Effector memory CD4-positive, alpha-beta T cell (primary cell): ENCODE measurements at regions not wholly inside any gene's neighbourhood (a gene's known extent, or its start where the extent isn't known, plus 50 kb on each side); places are given as distances from the start of the nearest gene placed in this dataset.

ENCODE experiments used
- DNase-seq, 3 donors: peaks; one replicate each; pipeline ENCODE4 v3.0.0-alpha.2; 2020
- H3K27ac ChIP-seq: 2 replicates; pipeline ENCODE4 v1.7.0; 2013; ENCODE audit warnings: mild to moderate bottlenecking, low read length, moderate library complexity; ENCODE audit not compliant: insufficient read depth, poor library complexity, severe bottlenecking
- H3K27me3 ChIP-seq: replicated peaks from 2 replicates; pipeline ENCODE4 v1.7.0; 2013; ENCODE audit warnings: mild to moderate bottlenecking, low read length; ENCODE audit not compliant: insufficient read depth, control insufficient read depth, poor library complexity, severe bottlenecking
- H3K36me3 ChIP-seq: 2 replicates; pipeline ENCODE4 v1.7.0; 2013; ENCODE audit warnings: mild to moderate bottlenecking, low read length, moderate library complexity; ENCODE audit not compliant: control insufficient read depth, insufficient read depth
- H3K4me1 ChIP-seq: 2 replicates; pipeline ENCODE4 v1.7.0; 2013; ENCODE audit warnings: low read length, mild to moderate bottlenecking; ENCODE audit not compliant: control insufficient read depth, insufficient read depth, poor library complexity, severe bottlenecking
- H3K4me3 ChIP-seq: 2 replicates; pipeline ENCODE4 v1.7.0; 2013; ENCODE audit warnings: low read length, low read depth, mild to moderate bottlenecking; ENCODE audit not compliant: insufficient read depth, poor library complexity, severe bottlenecking
- H3K9me3 ChIP-seq: 2 replicates; pipeline ENCODE4 v1.7.0; 2013; ENCODE audit warnings: mild to moderate bottlenecking, low read length, moderate library complexity; ENCODE audit not compliant: control insufficient read depth

DNA sequence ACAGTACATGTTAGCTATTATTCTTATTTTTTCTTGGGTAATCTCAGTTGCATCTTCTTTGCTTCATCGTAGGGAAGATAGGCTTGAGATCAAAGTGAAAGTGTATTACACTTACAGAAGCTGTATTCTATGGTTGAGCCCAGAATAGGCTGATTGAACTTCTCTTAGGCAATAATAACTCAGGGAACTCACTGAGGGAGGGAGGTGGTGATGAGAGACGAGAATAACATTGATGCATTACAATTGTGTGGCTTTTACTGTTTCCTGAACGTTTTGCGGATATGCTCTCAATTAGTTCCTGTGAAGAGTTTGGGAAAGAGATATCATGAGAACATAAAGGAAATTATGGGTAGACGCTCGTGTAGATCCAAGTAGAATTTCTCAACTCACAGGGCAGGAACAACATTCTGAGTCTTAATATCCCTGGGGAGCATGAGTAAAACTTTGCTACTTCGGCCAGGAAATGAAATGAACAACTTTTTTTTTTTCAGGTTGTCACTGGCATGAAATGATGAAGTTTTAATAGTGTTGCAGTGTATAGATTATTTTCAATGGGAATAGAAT lies 302.2 kb downstream of the TUSC7 start:
- no peak overlapping the region for H3K4me3 ChIP-seq
- DNase-seq = no peak

GRCh38 chr3:117016378-117016777 lies 306.8 kb downstream of the TUSC7 start:
- Histone ChIP-seq H3K4me3 (no peak overlapping the region), H3K9me3 (no peaks in the 10 kb centered on the region), H3K36me3 (no peaks in the 10 kb centered on the region), H3K27ac (no peak overlapping the region), H3K4me1 (no peaks in the 10 kb centered on the region), H3K27me3 (no peaks in the 10 kb centered on the region)
- DNase-seq = no peak

More for the DNA sequence above, 302.2 kb downstream of the TUSC7 start:
- Histone ChIP-seq H3K4me1 (no peaks in the 10 kb centered on the region), H3K9me3 (no peaks in the 10 kb centered on the region), H3K36me3 (no peaks in the 10 kb centered on the region), H3K27me3 (no peaks in the 10 kb centered on the region), H3K27ac (no peak overlapping the region)

GRCh38 chr3:117017135-117017894 lies 307.7 kb downstream of the TUSC7 start:
- Histone ChIP-seq H3K27ac (no peak overlapping the region), H3K36me3 (no peaks in the 10 kb centered on the region), H3K4me3 (no peak overlapping the region), H3K27me3 (no peaks in the 10 kb centered on the region), H3K9me3 (no peaks in the 10 kb centered on the region), H3K4me1 (no peaks in the 10 kb centered on the region)
- DNase-seq = no peak

- no peaks in the 10 kb centered on the region for H3K36me3 ChIP-seq
- H3K27ac ChIP-seq = no peak overlapping the region
- no peaks in the 10 kb centered on the region for H3K4me1 ChIP-seq
- no peaks in the 10 kb centered on the region for H3K27me3 ChIP-seq
- no peak for DNase-seq
- H3K4me3 ChIP-seq = no peak overlapping the region
- no peaks in the 10 kb centered on the region for H3K9me3 ChIP-seq
Measured at GRCh38 chr3:117018655-117019054, 309.1 kb downstream of the TUSC7 start.

DNA sequence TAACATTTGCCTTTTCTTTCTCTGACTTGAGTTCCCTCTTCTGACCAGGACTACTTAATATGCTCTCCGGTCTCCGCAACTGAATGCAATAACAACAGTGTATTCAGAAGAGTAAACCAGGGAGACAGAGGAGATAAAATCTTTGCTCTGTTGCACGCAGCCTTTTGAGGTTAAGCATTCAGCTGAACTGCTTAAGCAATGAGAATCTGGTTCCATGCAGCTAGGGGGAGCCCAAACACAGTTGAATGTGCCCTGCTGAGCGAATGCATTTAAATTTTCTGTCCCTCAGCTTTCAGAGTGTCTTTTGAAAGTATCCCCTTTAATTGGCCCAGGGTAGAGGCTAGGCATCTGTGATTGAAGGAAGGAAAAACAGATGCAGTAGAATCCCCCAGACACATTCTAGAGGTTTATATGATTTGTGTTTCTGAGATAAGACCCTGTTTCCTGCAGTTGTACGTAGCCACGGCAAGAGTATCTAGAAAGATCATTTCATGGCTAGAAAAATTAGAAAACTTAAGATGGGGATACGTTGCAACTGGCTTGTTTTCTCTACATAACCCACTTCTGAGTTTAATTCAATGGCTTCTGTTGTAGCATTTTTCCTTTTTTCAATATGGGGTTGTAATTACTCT lies 309.6 kb downstream of the TUSC7 start:
- no peaks in the 10 kb centered on the region for H3K27me3 ChIP-seq
- no peaks in the 10 kb centered on the region for H3K4me1 ChIP-seq
- no peak overlapping the region for H3K27ac ChIP-seq
- no peak for DNase-seq
- H3K4me3 ChIP-seq = no peak overlapping the region
- H3K9me3 ChIP-seq = no peaks in the 10 kb centered on the region
- H3K36me3 ChIP-seq = no peaks in the 10 kb centered on the region

DNA sequence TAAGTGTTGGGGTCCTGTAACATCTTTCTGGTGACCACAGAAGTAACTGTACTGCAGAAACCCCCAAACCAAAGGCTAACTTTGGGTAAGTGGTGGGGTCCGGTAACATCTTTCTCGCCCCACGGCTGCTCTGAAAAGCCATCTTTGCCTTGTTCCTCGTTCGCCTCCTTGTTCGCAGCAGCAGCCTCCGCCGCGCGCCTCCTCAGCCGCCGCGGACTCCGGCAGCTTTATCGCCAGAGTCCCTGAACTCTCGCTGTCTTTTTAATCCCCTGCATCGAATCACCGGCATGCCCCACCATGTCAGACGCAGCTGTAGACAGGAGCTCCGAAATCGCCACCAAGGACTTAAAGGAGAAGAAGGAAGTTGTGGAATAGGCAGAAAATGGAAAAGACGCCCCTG lies 316.8 kb downstream of the TUSC7 start:
- Histone ChIP-seq H3K9me3 (no peaks in the 10 kb centered on the region), H3K4me1 (no peaks in the 10 kb centered on the region), H3K4me3 (no peak overlapping the region), H3K27me3 (no peaks in the 10 kb centered on the region), H3K27ac (no peak overlapping the region), H3K36me3 (no peaks in the 10 kb centered on the region)
- no peak for DNase-seq

- no peaks in the 10 kb centered on the region for H3K27me3 ChIP-seq
- DNase-seq = no peak
- H3K4me3 ChIP-seq = no peak overlapping the region
- no peak overlapping the region for H3K27ac ChIP-seq
- no peaks in the 10 kb centered on the region for H3K4me1 ChIP-seq
- H3K36me3 ChIP-seq = no peaks in the 10 kb centered on the region
- H3K9me3 ChIP-seq = no peaks in the 10 kb centered on the region
Measured at GRCh38 chr3:117035745-117036144, 326.2 kb downstream of the TUSC7 start.

DNA sequence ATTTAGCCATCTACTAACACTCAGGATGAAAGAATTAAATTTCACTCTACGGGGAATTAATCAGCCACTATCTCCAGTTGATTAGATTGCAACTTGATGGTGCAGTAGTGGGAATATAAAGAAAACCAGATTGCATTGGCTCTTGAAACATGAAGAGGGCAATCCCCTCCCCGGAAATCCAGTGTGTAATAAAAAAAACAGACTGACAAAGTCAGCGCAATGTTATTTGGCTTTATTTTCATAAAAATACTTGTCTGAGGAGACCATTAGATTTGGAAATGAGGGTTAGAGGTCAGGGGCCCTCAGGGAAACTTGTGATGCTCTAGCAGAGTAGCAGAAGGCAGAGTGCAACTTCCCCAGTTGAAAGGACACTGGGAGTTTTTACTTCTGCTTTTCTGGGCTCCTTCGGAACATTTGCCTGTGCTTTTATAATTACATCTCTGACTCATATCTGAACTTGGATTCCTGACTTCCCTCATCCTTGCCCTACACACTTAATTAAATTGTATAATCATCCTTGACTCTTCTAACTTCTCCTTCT lies 326.8 kb downstream of the TUSC7 start:
- Histone ChIP-seq H3K4me1 (no peaks in the 10 kb centered on the region), H3K4me3 (no peak overlapping the region), H3K9me3 (no peaks in the 10 kb centered on the region), H3K36me3 (no peaks in the 10 kb centered on the region), H3K27ac (no peak overlapping the region), H3K27me3 (no peaks in the 10 kb centered on the region)
- DNase-seq = no peak

- Histone ChIP-seq H3K36me3 (no peaks in the 10 kb centered on the region), H3K4me1 (no peaks in the 10 kb centered on the region), H3K27me3 (no peaks in the 10 kb centered on the region), H3K9me3 (no peaks in the 10 kb centered on the region), H3K4me3 (no peak overlapping the region), H3K27ac (no peak overlapping the region)
- DNase-seq = no peak
Measured at GRCh38 chr3:117045143-117045542, 335.6 kb downstream of the TUSC7 start.
